NCI-H345 (cell line): ENCODE measurements at regions not wholly inside any gene's neighbourhood (a gene's known extent, or its start where the extent isn't known, plus 50 kb on each side); places are given as distances from the start of the nearest gene placed in this dataset.

Experiments used
- DNase-seq: peaks from one replicate; lab custom pipeline; 2025; lab: John Stamatoyannopoulos, UW

DNA sequence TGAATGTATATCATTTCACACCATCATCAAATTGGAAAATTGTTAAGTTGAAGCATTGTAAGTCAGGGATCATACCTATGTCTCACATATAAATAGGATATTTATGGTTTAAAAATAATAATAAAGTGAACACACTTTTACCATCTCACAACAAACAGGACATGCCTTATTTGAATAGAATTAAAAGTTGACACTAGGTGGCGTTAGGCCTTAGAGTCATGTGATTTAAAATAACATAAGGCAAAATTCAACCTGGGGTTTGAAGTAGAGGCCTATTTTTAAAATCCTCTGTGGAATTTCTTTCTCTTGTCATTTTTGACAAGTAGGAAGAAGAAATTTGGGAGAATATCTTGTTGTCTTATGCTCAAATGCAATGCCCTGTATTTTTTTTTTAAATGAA, 184.7 kb upstream of the PCDH15 start:
- DNase-seq, result peak; percentile 3

DNA sequence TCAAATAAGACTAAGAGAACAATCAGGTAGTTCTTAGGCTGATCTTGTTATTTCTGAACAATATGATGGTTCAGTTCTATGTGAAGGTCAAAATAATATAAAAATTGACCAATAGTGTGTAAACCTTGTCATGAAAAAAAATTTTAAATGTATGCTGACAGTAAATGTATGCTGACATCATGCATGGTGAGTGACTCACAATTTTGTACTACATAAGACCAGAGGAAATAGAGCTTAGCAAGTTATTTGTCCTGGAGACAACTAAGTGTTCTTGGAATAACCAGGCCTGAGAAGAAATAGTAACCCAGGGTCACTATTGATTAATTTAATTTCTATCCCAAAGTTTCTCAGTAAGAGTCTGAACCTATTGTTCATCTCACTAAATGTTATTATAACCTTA, 182.2 kb upstream of the PCDH15 start:
- no peak for DNase-seq

- DNase-seq, result no peak
Measured at GRCh38 chr10:54962134-54962900, 161.3 kb upstream of the PCDH15 start.

DNA sequence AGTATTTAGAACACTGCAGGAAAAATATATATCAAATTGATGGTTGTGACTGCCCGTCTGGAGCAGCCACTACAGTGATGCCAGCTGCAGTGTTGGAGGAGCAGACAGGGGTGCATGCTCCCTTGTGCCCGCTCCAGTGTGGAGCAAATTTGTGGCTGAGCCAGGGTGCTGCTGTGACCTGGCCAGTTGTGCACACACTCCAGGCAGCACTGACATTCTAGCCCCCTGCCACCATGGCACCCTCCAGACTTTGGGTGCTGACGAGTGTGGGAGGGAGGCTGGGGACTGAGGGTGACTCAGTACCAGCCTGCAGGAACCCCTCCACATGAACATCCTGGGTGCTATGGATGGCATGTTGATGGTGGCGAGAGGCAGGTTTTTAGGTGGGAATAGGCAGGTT, 160.0 kb upstream of the PCDH15 start:
- no peak for DNase-seq

- no peak for DNase-seq
Measured at GRCh38 chr10:54958844-54959243, 157.8 kb upstream of the PCDH15 start.

DNA sequence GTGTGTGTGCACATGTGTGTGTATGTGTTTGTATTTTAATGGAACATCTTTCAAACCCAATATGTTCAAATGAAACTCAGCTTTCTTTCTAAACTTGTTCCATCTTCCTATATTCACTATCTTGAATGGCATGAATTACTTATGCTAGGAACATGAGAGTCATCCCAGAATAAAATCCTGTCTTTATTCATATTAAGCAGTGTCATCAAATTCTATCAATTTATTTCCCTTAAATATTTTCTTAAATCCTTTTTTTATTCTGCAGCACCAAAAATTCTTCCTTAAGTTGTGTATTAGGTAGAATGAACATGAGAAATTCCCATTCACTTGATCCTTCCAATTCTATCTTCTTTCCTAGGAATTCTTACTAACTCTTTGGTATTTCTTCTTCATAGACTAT, 146.6 kb upstream of the PCDH15 start:
- no peak for DNase-seq

DNA sequence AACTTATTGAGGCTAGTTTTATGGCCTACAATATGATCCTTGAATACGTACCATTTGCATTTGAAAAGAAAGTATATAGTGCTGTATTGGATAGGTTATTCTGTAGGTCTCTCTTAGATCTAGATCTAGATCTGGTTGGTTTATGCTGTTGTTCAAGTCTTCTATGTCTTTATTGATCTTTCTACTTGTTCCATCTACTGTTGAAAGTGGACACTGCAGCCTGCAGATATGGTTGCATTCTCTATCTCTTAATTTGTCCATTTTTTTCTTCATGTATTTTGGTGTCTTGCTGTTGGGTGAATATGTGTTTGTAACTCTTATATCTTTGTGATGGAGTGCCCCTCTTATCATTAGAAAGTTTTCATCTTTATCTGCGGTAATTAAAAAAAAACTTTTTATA, 139.4 kb upstream of the PCDH15 start:
- no peak for DNase-seq

DNA sequence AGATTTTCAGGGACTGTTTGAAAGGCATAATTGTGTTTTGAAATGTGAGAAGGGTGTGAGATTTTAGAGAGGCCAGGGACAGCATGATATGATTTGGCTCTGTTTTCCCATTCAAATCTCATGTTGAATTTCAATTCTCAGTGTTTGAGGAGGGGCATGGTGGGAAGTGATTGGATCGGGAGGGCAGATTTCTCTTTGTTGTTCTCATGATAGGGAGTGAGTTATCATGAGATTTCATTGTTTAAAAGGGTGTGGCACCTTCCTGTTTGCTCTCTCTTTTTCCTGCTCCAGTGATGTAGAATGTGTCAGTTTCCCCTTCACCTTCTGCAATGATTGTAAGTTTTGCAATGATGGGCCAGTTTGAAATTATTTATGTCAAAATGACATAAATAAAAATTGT, 113.0 kb upstream of the PCDH15 start:
- peak; percentile 11 for DNase-seq

- no peak for DNase-seq
Measured at GRCh38 chr10:54909165-54909564, 108.1 kb upstream of the PCDH15 start.

- DNase-seq, result no peak
Measured at GRCh38 chr10:54908019-54908418, 107.0 kb upstream of the PCDH15 start.

GRCh38 chr10:54906940-54907339, 105.9 kb upstream of the PCDH15 start:
- no peak for DNase-seq

DNA sequence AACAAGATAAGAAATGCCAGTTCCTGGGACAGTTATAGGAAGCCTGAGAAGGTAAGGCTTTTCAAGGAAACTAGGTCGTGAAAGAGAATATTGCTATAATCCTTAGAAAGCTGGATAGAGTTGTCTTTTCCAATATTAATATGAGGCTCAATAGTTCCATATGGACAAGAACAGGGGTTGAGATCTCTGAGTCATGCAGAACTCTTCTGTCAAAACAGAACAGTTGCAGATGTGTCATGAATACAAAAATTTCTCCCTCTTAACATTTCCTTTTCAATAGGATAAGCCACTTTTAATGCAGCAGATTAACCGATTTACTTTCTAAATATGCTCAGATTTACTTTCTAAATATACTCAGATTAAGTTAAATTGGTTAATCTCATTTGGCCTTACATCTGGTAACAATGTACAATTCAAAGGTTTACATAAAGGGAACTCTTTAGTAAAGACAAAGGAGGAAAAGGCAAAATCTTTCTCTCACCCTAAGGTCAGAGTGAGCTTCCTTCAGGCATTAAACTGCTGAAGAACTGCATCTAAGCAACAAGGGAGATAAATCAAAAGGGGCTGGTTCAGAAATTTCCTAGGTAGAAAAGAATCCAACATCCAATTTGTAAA, 104.7 kb upstream of the PCDH15 start:
- no peak for DNase-seq

GRCh38 chr10:54904833-54905232, 103.8 kb upstream of the PCDH15 start:
- DNase-seq, result no peak

- no peak for DNase-seq
Measured at GRCh38 chr10:54903745-54904144, 102.7 kb upstream of the PCDH15 start.

DNA sequence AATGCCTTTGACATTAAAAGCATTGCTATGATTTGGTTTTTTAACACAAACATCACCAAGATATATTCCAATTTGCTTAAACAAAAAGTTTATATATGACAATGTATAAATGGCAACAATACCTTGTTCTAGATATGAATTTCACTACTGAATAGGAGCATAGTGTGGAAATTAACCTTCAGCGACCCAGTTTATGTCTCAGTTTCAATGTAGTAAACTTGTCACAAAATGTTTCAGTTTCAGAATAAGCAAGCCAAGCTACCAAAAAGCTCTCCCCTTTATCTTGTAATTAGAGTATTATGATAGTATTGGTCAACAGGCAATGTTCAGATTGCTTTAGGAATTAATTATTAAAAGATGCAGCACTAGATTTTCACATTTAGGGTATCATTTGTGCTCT, 99.6 kb upstream of the PCDH15 start:
- DNase-seq, result no peak

DNA sequence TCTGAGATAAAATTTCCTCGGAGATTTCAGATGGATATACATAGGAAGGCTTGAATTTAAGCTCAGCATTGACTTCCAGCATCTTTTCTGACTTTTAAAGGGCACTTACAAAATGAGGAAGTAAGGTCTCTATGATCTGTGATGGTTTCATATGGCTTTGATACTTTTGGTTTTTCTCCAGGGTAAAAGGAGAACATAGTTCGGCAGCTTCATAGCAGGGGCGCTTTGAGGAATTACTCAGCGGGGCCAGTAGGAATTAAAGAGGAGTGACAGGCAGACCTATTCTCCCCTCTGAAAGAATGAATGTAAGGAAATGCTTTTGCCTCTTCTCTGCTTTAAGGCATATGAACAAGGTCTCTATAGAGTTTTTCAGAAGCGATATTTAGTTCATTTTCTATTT, 80.0 kb upstream of the PCDH15 start:
- no peak for DNase-seq

DNA sequence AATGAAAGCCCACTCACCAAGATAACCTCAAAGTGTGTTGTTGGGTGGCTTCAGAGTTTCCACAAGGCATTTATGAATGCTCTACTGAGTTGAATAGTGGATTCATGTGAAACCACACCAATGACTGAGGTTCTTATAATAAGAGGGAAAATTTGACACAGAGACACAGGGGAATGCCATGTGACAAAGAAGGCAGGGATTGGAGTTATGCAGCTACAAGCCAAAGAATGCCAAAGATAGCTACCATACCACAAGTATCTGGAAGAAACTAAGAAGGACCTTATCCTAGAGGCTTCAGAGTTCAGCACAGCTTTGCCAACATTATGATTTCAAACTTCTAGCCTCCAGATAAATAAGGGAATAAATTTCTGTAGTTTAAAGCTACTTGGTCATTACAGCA, 68.0 kb upstream of the PCDH15 start:
- no peak for DNase-seq

DNA sequence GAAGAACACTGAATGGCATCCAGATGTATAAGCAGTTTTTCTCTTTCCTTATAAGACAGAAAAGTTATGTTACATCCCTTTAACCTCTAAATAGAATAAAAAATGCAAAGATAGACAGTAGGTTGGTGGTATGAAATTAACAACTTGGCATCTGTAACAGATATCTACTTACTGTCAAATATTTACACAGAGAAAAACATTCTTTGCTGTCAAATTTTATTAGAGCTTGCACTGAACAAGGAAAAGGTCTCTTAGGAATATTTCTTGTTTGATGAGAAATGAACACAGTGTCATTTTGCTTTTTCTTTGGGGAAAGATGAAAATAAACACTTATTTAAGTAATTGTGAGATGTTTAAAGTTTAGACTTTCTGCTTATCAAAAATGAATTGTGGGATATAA, 65.6 kb upstream of the PCDH15 start:
- DNase-seq, result no peak

DNA sequence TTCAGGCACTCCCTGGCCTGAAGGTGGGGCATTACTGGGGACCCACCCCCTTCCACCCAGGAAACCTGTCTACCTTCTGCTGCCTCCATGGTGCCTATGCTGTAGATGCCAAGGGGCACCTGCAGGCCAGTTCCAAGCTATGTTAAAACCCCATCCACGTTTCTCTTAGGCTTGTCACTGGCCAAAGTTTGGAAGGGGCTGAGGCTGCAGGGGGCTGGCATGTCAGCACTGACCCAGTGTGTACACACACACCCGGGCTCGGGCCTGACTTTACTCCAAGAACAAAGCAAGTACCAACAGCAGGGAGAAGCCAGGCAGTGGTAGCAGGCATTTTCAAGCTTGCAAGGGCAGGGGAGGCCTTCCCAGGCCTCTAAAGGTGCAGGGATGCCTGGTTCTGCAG, 53.8 kb upstream of the PCDH15 start:
- no peak for DNase-seq

GRCh38 chr10:54854389-54854788, 53.4 kb upstream of the PCDH15 start:
- no peak for DNase-seq

DNA sequence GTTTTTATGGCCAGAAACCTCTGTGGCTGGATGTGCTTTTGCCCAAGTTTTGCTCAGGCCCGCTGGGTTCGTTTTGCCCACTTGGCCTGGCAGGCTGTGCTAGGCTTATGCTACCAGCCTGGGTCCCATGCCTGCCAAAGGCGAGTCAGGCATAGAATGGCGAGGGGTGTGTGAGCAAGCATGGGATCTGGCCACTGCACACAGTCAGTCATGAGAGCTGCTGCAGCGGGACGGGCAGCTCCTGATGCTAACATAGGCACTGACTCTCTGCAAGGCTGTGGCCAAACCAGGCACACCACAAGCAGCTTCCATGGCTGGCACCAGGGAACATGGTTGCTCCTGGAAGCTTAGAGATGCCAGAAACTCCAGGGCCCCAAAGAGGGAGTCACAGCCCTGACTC, 52.9 kb upstream of the PCDH15 start:
- DNase-seq, result no peak
